ENCODE measurements at regions not wholly inside any gene's neighbourhood (a gene's known extent, or its start where the extent isn't known, plus 50 kb on each side); places are given as distances from the start of the nearest gene placed in this dataset.

DNA sequence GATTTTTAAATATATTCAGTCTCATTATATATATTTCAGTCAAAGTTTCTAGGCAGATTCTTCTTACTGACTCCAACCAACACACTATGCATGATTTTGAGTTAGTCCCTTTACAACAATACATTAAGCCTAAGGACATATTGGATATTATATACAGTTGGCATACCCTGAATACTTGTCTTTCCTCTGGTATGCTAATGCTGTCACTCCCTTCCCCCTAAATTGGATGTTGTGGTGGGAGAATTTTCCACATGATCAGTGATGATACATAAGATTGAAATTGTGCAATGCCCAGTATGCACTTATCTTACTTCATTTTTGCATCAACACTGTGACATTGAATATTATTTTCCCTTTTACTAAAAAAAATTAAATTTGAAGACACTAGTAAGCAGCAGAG lies 935.2 kb downstream of the PCDH7 start:
- Histone ChIP-seq H3K27me3 (replicated peaks; ENCODE audit: insufficient read depth, low read depth, low read length, poor library complexity) (no peaks in the 10 kb centered on the region), H3K36me3 (ENCODE audit: insufficient read depth, low read length, poor library complexity, severe bottlenecking) (no peaks in the 10 kb centered on the region), H3K4me1 (ENCODE audit: insufficient read depth, low read length, poor library complexity, severe bottlenecking) (no peaks in the 10 kb centered on the region), H3K9me3 (ENCODE audit: low read depth, low read length, poor library complexity, severe bottlenecking) (no peaks in the 10 kb centered on the region), H3K4me3 (ENCODE audit: low read depth, low read length, poor library complexity, severe bottlenecking) (no peak overlapping the region), H3K27ac (ENCODE audit: low read depth, low read length, poor library complexity, severe bottlenecking) (no peak overlapping the region)
- ChIA-PET POLR2A (ENCODE audit: low non-redundant PET) (no interaction called here), CTCF (no interaction called here)
- no peak for TF ChIP-seq CTCF (conservative IDR thresholded peaks at IDR 0.05; ENCODE audit: low read depth, low read length)
- TF ChIP-seq EZH2 (IDR thresholded peaks at IDR 0.05; ENCODE audit: borderline replicate concordance, low read depth, low read length, poor library complexity, severe bottlenecking) = no peak
- intact Hi-C loops (cut with micrococcal nuclease; ENCODE audit: unreplicated experiment) = no loop called here
- BruUV-seq (replicated peaks) = no TSS peak
- DNase-seq (ENCODE audit: low spot score) = peak; percentile 25

DNA sequence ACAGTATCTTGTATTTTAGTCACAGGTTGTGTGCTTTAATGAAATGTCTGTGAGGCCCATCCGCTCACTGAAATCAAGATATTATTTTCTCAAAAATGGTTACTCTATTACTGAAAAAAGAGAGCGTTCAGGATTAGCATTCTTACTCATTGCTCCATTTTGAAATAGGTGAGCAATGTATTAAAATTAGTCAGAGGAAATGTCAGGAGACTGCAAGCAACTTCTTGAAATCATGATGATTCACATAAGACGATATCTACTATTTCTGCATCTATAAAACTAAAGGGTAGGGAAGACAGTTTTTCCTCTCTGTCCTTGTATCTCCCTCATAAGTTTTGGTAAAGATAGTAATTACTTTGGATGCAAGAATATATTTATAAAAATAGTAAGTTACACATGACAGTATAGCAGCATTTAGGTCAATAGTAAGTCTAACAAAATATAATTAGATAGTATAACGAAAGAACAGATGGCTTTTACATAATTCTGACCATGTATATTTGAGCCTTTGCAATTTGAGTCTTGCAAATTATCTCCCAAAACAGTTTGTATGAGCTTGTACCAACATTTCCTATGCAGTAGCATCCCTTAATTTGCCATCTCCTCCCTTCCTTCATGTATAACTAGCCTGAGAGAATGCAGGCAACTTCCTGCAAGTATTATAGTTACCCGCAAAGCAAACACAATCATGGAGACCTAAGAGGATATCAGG lies 937.8 kb downstream of the PCDH7 start:
- Histone ChIP-seq H3K36me3 (ENCODE audit: insufficient read depth, low read length, poor library complexity, severe bottlenecking) (no peaks in the 10 kb centered on the region), H3K4me1 (ENCODE audit: insufficient read depth, low read length, poor library complexity, severe bottlenecking) (no peaks in the 10 kb centered on the region), H3K9me3 (ENCODE audit: low read depth, low read length, poor library complexity, severe bottlenecking) (no peaks in the 10 kb centered on the region), H3K27me3 (replicated peaks; ENCODE audit: insufficient read depth, low read depth, low read length, poor library complexity) (no peaks in the 10 kb centered on the region), H3K27ac (ENCODE audit: low read depth, low read length, poor library complexity, severe bottlenecking) (no peak overlapping the region), H3K4me3 (ENCODE audit: low read depth, low read length, poor library complexity, severe bottlenecking) (no peak overlapping the region)
- BruUV-seq (replicated peaks) = no TSS peak
- TF ChIP-seq EZH2 (IDR thresholded peaks at IDR 0.05; ENCODE audit: borderline replicate concordance, low read depth, low read length, poor library complexity, severe bottlenecking) (no peak), CTCF (conservative IDR thresholded peaks at IDR 0.05; ENCODE audit: low read depth, low read length) (no peak)
- intact Hi-C loops (cut with micrococcal nuclease; ENCODE audit: unreplicated experiment) = no loop called here
- ChIA-PET CTCF (no interaction called here), POLR2A (ENCODE audit: low non-redundant PET) (no interaction called here)
- no peak for DNase-seq (ENCODE audit: low spot score)

DNA sequence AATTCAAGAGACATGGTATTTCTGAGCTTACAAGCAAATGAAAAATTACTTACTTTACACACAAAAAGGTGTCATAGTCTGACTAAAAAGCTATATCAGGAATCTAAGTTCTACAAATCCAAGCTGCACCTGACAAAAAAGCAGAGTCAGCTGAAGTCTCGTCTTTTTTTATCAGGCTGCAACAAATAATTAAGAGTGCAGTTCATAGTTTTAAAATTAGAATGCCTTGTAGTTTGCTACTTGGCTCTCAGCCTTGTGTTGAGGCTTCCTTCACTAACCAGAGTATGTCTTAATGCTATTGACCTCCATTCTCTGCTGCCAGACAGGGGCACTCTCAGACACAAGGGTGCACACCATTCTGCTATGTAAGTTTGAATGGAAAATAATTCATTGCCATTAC lies 940.7 kb downstream of the PCDH7 start:
- Histone ChIP-seq H3K4me3 (ENCODE audit: low read depth, low read length, poor library complexity, severe bottlenecking) (no peak overlapping the region), H3K36me3 (ENCODE audit: insufficient read depth, low read length, poor library complexity, severe bottlenecking) (no peaks in the 10 kb centered on the region), H3K27me3 (replicated peaks; ENCODE audit: insufficient read depth, low read depth, low read length, poor library complexity) (no peaks in the 10 kb centered on the region), H3K4me1 (ENCODE audit: insufficient read depth, low read length, poor library complexity, severe bottlenecking) (no peaks in the 10 kb centered on the region), H3K9me3 (ENCODE audit: low read depth, low read length, poor library complexity, severe bottlenecking) (no peaks in the 10 kb centered on the region), H3K27ac (ENCODE audit: low read depth, low read length, poor library complexity, severe bottlenecking) (no peak overlapping the region)
- ChIA-PET POLR2A (ENCODE audit: low non-redundant PET) (no interaction called here), CTCF (no interaction called here)
- no peak for DNase-seq (ENCODE audit: low spot score)
- no TSS peak for BruUV-seq (replicated peaks)
- intact Hi-C loops (cut with micrococcal nuclease; ENCODE audit: unreplicated experiment) = no loop called here
- TF ChIP-seq CTCF (conservative IDR thresholded peaks at IDR 0.05; ENCODE audit: low read depth, low read length) (no peak), EZH2 (IDR thresholded peaks at IDR 0.05; ENCODE audit: borderline replicate concordance, low read depth, low read length, poor library complexity, severe bottlenecking) (no peak)
